H1 (cell line): ENCODE measurements at regions not wholly inside any gene's neighbourhood (a gene's known extent, or its start where the extent isn't known, plus 50 kb on each side); places are given as distances from the start of the nearest gene placed in this dataset.

Source experiments
- CTCF ChIA-PET: fragments of 300-600 bp; sonication (Branson Sonifier 250); formaldehyde crosslinking; loops from one replicate; lab custom pipeline; 2021; ENCODE audit not compliant: partially characterized antibody; lab: Charles Lee
- POLR2A ChIA-PET: fragments of 300-600 bp; sonication (Branson Sonifier 250); formaldehyde crosslinking; loops from one replicate; lab custom pipeline; 2021; ENCODE audit warnings: inconsistent platforms; ENCODE audit not compliant: partially characterized antibody; lab: Charles Lee
- DNase-seq, 2 experiments: peaks; one replicate each; pipeline versions ENCODE4 v3.0.0 to v3.0.0-alpha.2; 2010 to 2022; ENCODE audit warnings: low spot score in 2 of 2, low read depth in 1 of 2, mixed read lengths in 1 of 2
- FAIRE-seq: peaks from 2 replicates; lab custom pipeline; 2011; peaks lifted over from hg19 to GRCh38; lab: Jason Lieb, UNC
- H2AFZ ChIP-seq: 2 replicates; pipeline ENCODE4 v1.8.1; 2012; ENCODE audit warnings: low read length, inconsistent platforms
- H2AK5ac ChIP-seq: 2 replicates; pipeline ENCODE4 v1.6.1; 2013; ENCODE audit warnings: low read depth, low read length
- H2BK120ac ChIP-seq: replicated peaks from 2 replicates; pipeline ENCODE3; 2013; ENCODE audit warnings: low read depth, low read length, inconsistent platforms
- H2BK12ac ChIP-seq: 2 replicates; pipeline ENCODE4 v1.6.1; 2013; ENCODE audit warnings: low read depth, low read length
- H2BK15ac ChIP-seq: 2 replicates; pipeline ENCODE4 v1.6.1; 2013; ENCODE audit warnings: low read length
- H2BK20ac ChIP-seq: 2 replicates; pipeline ENCODE4 v1.6.1; 2013; ENCODE audit warnings: low read length
- H2BK5ac ChIP-seq: 2 replicates; pipeline ENCODE4 v1.6.1; 2013; ENCODE audit warnings: low read depth, low read length
- H3K14ac ChIP-seq: 2 replicates; pipeline ENCODE4 v1.6.1; 2013; ENCODE audit warnings: inconsistent platforms; ENCODE audit not compliant: insufficient read length
- H3K18ac ChIP-seq: 2 replicates; pipeline ENCODE4 v1.6.1; 2013; ENCODE audit warnings: low read length; ENCODE audit errors: extremely low read depth
- H3K23ac ChIP-seq: 2 replicates; pipeline ENCODE4 v1.6.1; 2013; ENCODE audit warnings: inconsistent platforms; ENCODE audit not compliant: insufficient read length
- H3K23me2 ChIP-seq: 2 replicates; pipeline ENCODE4 v1.6.1; 2013; ENCODE audit warnings: low read depth, low read length
- H3K27ac ChIP-seq: 2 replicates; pipeline ENCODE4 v1.6.1; 2011; ENCODE audit warnings: low read depth, low read length, inconsistent platforms
- H3K27me3 ChIP-seq, 4 experiments: replicated peaks in 1 of 4; 1 replicate in 1 of 4; 2 replicates in 3 of 4; pipeline versions ENCODE4 v1.6.1 to v1.8.1; 2011 to 2013; ENCODE audit warnings: low read length in 3 of 4, mild to moderate bottlenecking in 3 of 4, inconsistent platforms in 2 of 4, mixed read lengths in 2 of 4, moderate library complexity in 1 of 4; ENCODE audit not compliant: control insufficient read depth in 3 of 4, insufficient read depth in 3 of 4; ENCODE audit errors: extremely low read depth in 1 of 4
- H3K36me3 ChIP-seq, 4 experiments: 2 replicates each; pipeline versions ENCODE4 v1.6.1 to v1.8.1; 2011 to 2013; ENCODE audit warnings: mild to moderate bottlenecking in 4 of 4, low read length in 3 of 4, moderate library complexity in 2 of 4, control low read depth in 1 of 4, inconsistent platforms in 1 of 4; ENCODE audit not compliant: insufficient read depth in 4 of 4, control insufficient read depth in 2 of 4
- H3K4ac ChIP-seq: replicated peaks from 2 replicates; pipeline ENCODE3; 2013; ENCODE audit warnings: low read length, low read depth, mixed read lengths, inconsistent platforms; ENCODE audit not compliant: insufficient read length
- H3K4me1 ChIP-seq, 4 experiments: replicated peaks in 1 of 4; 1 replicate in 1 of 4; 2 replicates in 3 of 4; pipeline versions ENCODE4 v1.6.1 to v1.8.1; 2011 to 2013; ENCODE audit warnings: low read length in 3 of 4, inconsistent platforms in 2 of 4, mixed read lengths in 1 of 4; ENCODE audit not compliant: insufficient read depth in 4 of 4, control insufficient read depth in 3 of 4
- H3K4me2 ChIP-seq, 2 experiments: 2 replicates each; pipeline versions ENCODE4 v1.6.1 to v1.8.1; 2011 to 2013; ENCODE audit warnings: low read depth in 2 of 2, low read length in 2 of 2, control low read depth in 1 of 2, inconsistent platforms in 1 of 2, mild to moderate bottlenecking in 1 of 2; ENCODE audit not compliant: insufficient read depth in 1 of 2
- H3K4me3 ChIP-seq, 4 experiments: fragments of 200-600, 300-600 bp in 1 of 4; sonication (generic), shearing (Covaris generic), sonication (Bioruptor Twin) in 1 of 4; 2 replicates each; pipeline versions ENCODE4 v1.5.1 to v1.8.1; 2011 to 2016; ENCODE audit warnings: low read length in 4 of 4, low read depth in 3 of 4, control low read depth in 2 of 4, inconsistent platforms in 2 of 4, mild to moderate bottlenecking in 2 of 4, mixed read lengths in 1 of 4, moderate library complexity in 1 of 4; ENCODE audit not compliant: insufficient read depth in 2 of 4; ENCODE audit errors: extremely low read depth in 1 of 4
- H3K56ac ChIP-seq: replicated peaks from 2 replicates; pipeline ENCODE3; 2013; ENCODE audit warnings: low read depth, mild to moderate bottlenecking, mixed read lengths, low read length, inconsistent platforms; ENCODE audit not compliant: insufficient read length
- H3K79me1 ChIP-seq: 2 replicates; pipeline ENCODE4 v1.6.1; 2013; ENCODE audit warnings: low read depth, low read length, control low read depth
- H3K79me2 ChIP-seq, 2 experiments: 2 replicates each; pipeline versions ENCODE4 v1.6.1 to v1.8.1; 2012 to 2013; ENCODE audit warnings: low read length in 2 of 2, mild to moderate bottlenecking in 2 of 2, inconsistent platforms in 1 of 2; ENCODE audit not compliant: insufficient read depth in 2 of 2, control insufficient read depth in 1 of 2
- H3K9ac ChIP-seq, 4 experiments: replicated peaks in 1 of 4; 1 replicate in 1 of 4; 2 replicates in 3 of 4; pipeline versions ENCODE4 v1.6.1 to v1.8.1; 2011 to 2013; ENCODE audit warnings: low read depth in 3 of 4, low read length in 3 of 4, control low read depth in 2 of 4, mild to moderate bottlenecking in 2 of 4, moderate library complexity in 2 of 4, inconsistent platforms in 1 of 4; ENCODE audit errors: extremely low read depth in 1 of 4
- H3K9me3 ChIP-seq, 2 experiments: 2 replicates each; pipeline versions ENCODE4 v1.6.1 to v1.8.1; 2012 to 2013; ENCODE audit warnings: mild to moderate bottlenecking in 2 of 2, moderate library complexity in 2 of 2, control low read depth in 1 of 2, inconsistent platforms in 1 of 2, low read depth in 1 of 2, low read length in 1 of 2, mixed read lengths in 1 of 2; ENCODE audit not compliant: insufficient read depth in 2 of 2
- H4K20me1 ChIP-seq, 2 experiments: replicated peaks in 1 of 2; 2 replicates each; pipeline versions ENCODE3 to v1.8.1; 2011 to 2013; ENCODE audit warnings: inconsistent platforms in 2 of 2, low read length in 2 of 2, mild to moderate bottlenecking in 1 of 2; ENCODE audit not compliant: insufficient read depth in 2 of 2, control insufficient read depth in 1 of 2
- H4K5ac ChIP-seq: 2 replicates; pipeline ENCODE4 v1.6.1; 2013; ENCODE audit warnings: low read length, low read depth, mixed read lengths, inconsistent platforms; ENCODE audit not compliant: insufficient read length
- H4K8ac ChIP-seq: 2 replicates; pipeline ENCODE4 v1.8.0; 2013; ENCODE audit warnings: mild to moderate bottlenecking, moderate library complexity, low read length, inconsistent platforms; ENCODE audit not compliant: insufficient read depth; ENCODE audit errors: extremely low read depth
- H4K91ac ChIP-seq: replicated peaks from 2 replicates; pipeline ENCODE3; 2013; ENCODE audit warnings: low read length, mixed read lengths, inconsistent platforms; ENCODE audit not compliant: insufficient read length
- SUZ12 ChIP-seq: fragments of 200-600 bp; sonication (generic); IDR thresholded peaks from 2 replicates; pipeline ENCODE4 v1.6.1; 2012; ENCODE audit warnings: mild to moderate bottlenecking, inconsistent platforms, low read length, moderate library complexity, mixed read lengths
- TF ChIP-seq, protein P1 (sequence below): IDR thresholded peaks from 2 replicates; pipeline ENCODE4 v1.6.1; 2012; ENCODE audit warnings: inconsistent platforms
- TF ChIP-seq, protein P2 (sequence below): IDR thresholded peaks from 2 replicates; pipeline ENCODE4 v1.6.1; 2011; ENCODE audit warnings: low read depth, mild to moderate bottlenecking, low read length; ENCODE audit not compliant: insufficient read depth

DNA sequence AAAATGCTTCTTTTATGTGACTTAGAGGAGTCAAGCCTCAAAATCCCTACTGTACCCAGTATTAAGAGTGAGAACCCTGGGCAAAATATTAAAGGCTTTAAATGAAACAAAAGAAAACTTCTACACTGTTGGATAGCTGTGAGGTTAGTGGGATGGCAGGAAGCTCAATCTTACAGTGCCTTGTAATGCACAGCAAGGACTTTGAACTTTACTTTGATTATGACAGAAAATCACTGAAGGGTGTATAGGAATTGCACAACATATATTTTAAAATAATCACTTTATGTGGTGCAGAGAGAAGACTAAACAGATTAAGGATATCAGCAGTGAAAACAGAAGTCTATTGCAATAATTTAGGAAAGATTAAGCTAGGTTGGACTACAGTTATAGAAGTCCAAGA lies 1333.4 kb downstream of the ADGRL3 start:
- no peak overlapping the region for H2AK5ac ChIP-seq
- H3K23me2 ChIP-seq = no peaks in the 10 kb centered on the region
- H3K9me3 ChIP-seq = 0 out of 4 replicates have a peak, but pooled peaks cover 0 to 3% of the 10 kb centered on the region in 2 experiments
- H3K4ac ChIP-seq = no peak overlapping the region
- H3K79me1 ChIP-seq = no peaks in the 10 kb centered on the region
- DNase-seq (no peak), FAIRE-seq (no peak)
- H3K4me1 ChIP-seq = peaks cover 0 to 5% (median under 1%) of the 10 kb centered on the region in 4 experiments; a peak in 2 of 7 replicates
- no peaks in the 10 kb centered on the region for H3K27me3 ChIP-seq
- no peak overlapping the region for H4K5ac ChIP-seq
- H2BK15ac ChIP-seq = no peak overlapping the region
- no peak overlapping the region for H3K56ac ChIP-seq
- H2BK5ac ChIP-seq = no peak overlapping the region
- no peak overlapping the region for H3K9ac ChIP-seq
- no peak overlapping the region for H3K27ac ChIP-seq
- H3K36me3 ChIP-seq = no peaks in the 10 kb centered on the region
- H2BK120ac ChIP-seq = no peak overlapping the region
- ChIA-PET POLR2A (no interaction called here), CTCF (interaction anchor here (0.5 to 0.7 kb wide), 2 partner anchors 29 to 267 kb away, joined by 3 read pairs; no protein-coding TSS in a partner anchor)
- no peak overlapping the region for H2BK12ac ChIP-seq
- no peak overlapping the region for H3K14ac ChIP-seq
- TF ChIP-seq SUZ12 = no peak
- TF ChIP-seq, protein P1, sequence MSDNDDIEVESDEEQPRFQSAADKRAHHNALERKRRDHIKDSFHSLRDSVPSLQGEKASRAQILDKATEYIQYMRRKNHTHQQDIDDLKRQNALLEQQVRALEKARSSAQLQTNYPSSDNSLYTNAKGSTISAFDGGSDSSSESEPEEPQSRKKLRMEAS = no peak
- TF ChIP-seq, protein P2, sequence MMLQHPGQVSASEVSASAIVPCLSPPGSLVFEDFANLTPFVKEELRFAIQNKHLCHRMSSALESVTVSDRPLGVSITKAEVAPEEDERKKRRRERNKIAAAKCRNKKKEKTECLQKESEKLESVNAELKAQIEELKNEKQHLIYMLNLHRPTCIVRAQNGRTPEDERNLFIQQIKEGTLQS = no peak
- no peak overlapping the region for H3K4me3 ChIP-seq
- H4K91ac ChIP-seq = no peak overlapping the region
- no peak overlapping the region for H2AFZ ChIP-seq
- no peaks in the 10 kb centered on the region for H4K20me1 ChIP-seq
- H4K8ac ChIP-seq = no peak overlapping the region
- no peak overlapping the region for H3K4me2 ChIP-seq
- no peak overlapping the region for H3K23ac ChIP-seq
- no peak overlapping the region for H3K18ac ChIP-seq
- H2BK20ac ChIP-seq = no peak overlapping the region
- no peaks in the 10 kb centered on the region for H3K79me2 ChIP-seq
